ENCODE measurements at regions not wholly inside any gene's neighbourhood (a gene's known extent, or its start where the extent isn't known, plus 50 kb on each side); places are given as distances from the start of the nearest gene placed in this dataset.
"Not testable (repeated sequence)": the region's sequence is repeated elsewhere in the genome, so short reads cannot be mapped to it uniquely, and the experiment has no call there.

- no peak for DNase-seq
Measured at GRCh38 chr20:12698817-12699216, 310.0 kb upstream of the SPTLC3 start.

- no peak for DNase-seq
Measured at GRCh38 chr20:12699374-12700228, 309.2 kb upstream of the SPTLC3 start.

- DNase-seq = no peak
Measured at GRCh38 chr20:12700701-12701100, 308.1 kb upstream of the SPTLC3 start.

GRCh38 chr20:12702312-12702711, 306.5 kb upstream of the SPTLC3 start:
- no peak for DNase-seq

GRCh38 chr20:12715371-12715770, 293.4 kb upstream of the SPTLC3 start:
- no peak for DNase-seq

- DNase-seq = no peak
Measured at GRCh38 chr20:12715991-12716680, 292.6 kb upstream of the SPTLC3 start.

- DNase-seq = no peak
Measured at GRCh38 chr20:12717061-12717460, 291.7 kb upstream of the SPTLC3 start.

- no peak for DNase-seq
Measured at GRCh38 chr20:12718619-12719018, 290.2 kb upstream of the SPTLC3 start.

- no peak for DNase-seq
Measured at GRCh38 chr20:12721636-12722035, 287.1 kb upstream of the SPTLC3 start.

GRCh38 chr20:12722091-12722490, 286.7 kb upstream of the SPTLC3 start:
- DNase-seq = no peak

GRCh38 chr20:12723811-12724210, 285.0 kb upstream of the SPTLC3 start:
- no peak for DNase-seq

- DNase-seq = no peak
Measured at GRCh38 chr20:12728782-12729181, 280.0 kb upstream of the SPTLC3 start.

GRCh38 chr20:12729326-12729725, 279.4 kb upstream of the SPTLC3 start:
- no peak for DNase-seq

GRCh38 chr20:12733811-12734210, 275.0 kb upstream of the SPTLC3 start:
- no peak for DNase-seq

GRCh38 chr20:12737497-12737896, 271.3 kb upstream of the SPTLC3 start:
- DNase-seq = no peak

GRCh38 chr20:12737900-12738299, 270.9 kb upstream of the SPTLC3 start:
- DNase-seq = no peak

GRCh38 chr20:12740647-12741046, 268.1 kb upstream of the SPTLC3 start:
- DNase-seq = no peak

GRCh38 chr20:12744037-12744436, 264.7 kb upstream of the SPTLC3 start:
- no peak for DNase-seq

- DNase-seq = no peak
Measured at GRCh38 chr20:12748359-12748994, 260.3 kb upstream of the SPTLC3 start.

GRCh38 chr20:12750221-12750620, 258.6 kb upstream of the SPTLC3 start:
- DNase-seq = no peak

GRCh38 chr20:12752900-12753693, 255.7 kb upstream of the SPTLC3 start:
- not testable (repeated sequence) for DNase-seq

GRCh38 chr20:12753742-12754141, 255.0 kb upstream of the SPTLC3 start:
- DNase-seq = not testable (repeated sequence)

GRCh38 chr20:12759493-12759892, 249.3 kb upstream of the SPTLC3 start:
- DNase-seq = not testable (repeated sequence)
